Keratinocyte (primary cell): ENCODE measurements at regions not wholly inside any gene's neighbourhood (a gene's known extent, or its start where the extent isn't known, plus 50 kb on each side); places are given as distances from the start of the nearest gene placed in this dataset.
"Not testable (repeated sequence)": the region's sequence is repeated elsewhere in the genome, so short reads cannot be mapped to it uniquely, and the experiment has no call there.

Experiments used
- DNase-seq: peaks from one replicate; pipeline ENCODE4 v3.0.0-alpha.2; 2011; ENCODE audit warnings: low read depth, missing footprints, low spot score
- FAIRE-seq: peaks from 2 replicates; lab custom pipeline; 2011; peaks lifted over from hg19 to GRCh38; lab: Jason Lieb, UNC
- H2AFZ ChIP-seq: 2 replicates; pipeline ENCODE4 v1.6.0; 2012; ENCODE audit warnings: low read length, control low read depth, inconsistent platforms; ENCODE audit not compliant: control insufficient read depth
- H3K27ac ChIP-seq: 2 replicates; pipeline ENCODE4 v1.5.1; 2011; ENCODE audit warnings: low read length; ENCODE audit not compliant: control insufficient read depth, insufficient read depth
- H3K27me3 ChIP-seq: 3 replicates; pipeline ENCODE4 v1.6.0; 2011; ENCODE audit warnings: low read length; ENCODE audit not compliant: control insufficient read depth, insufficient read depth; ENCODE audit errors: extremely low read depth
- H3K36me3 ChIP-seq, 2 experiments: 2 replicates in 1 of 2; 3 replicates in 1 of 2; pipeline ENCODE4 v1.5.1; 2011; ENCODE audit warnings: low read length in 2 of 2, mild to moderate bottlenecking in 1 of 2; ENCODE audit not compliant: control insufficient read depth in 2 of 2, insufficient read depth in 2 of 2; ENCODE audit errors: extremely low read depth in 1 of 2
- H3K4me1 ChIP-seq: 3 replicates; pipeline ENCODE4 v1.5.1; 2011; ENCODE audit warnings: low read length; ENCODE audit not compliant: control insufficient read depth, insufficient read depth; ENCODE audit errors: extremely low read depth
- H3K4me2 ChIP-seq: 3 replicates; pipeline ENCODE4 v1.6.0; 2011; ENCODE audit warnings: low read depth, low read length; ENCODE audit not compliant: control insufficient read depth, insufficient read depth; ENCODE audit errors: extremely low read depth
- H3K4me3 ChIP-seq, 3 experiments: fragments of 200-600 bp in 1 of 3; sonication (generic) in 1 of 3; 2 replicates in 2 of 3; 3 replicates in 1 of 3; pipeline ENCODE4 v1.5.1; 2011 to 2016; ENCODE audit warnings: low read length in 3 of 3, mild to moderate bottlenecking in 3 of 3, control low read depth in 2 of 3, inconsistent platforms in 1 of 3, low read depth in 1 of 3, mixed read lengths in 1 of 3, mixed run types in 1 of 3, moderate library complexity in 1 of 3; ENCODE audit not compliant: control insufficient read depth in 2 of 3, insufficient read depth in 2 of 3; ENCODE audit errors: extremely low read depth in 1 of 3
- H3K79me2 ChIP-seq: 2 replicates; pipeline ENCODE4 v1.6.0; 2012; ENCODE audit warnings: low read length; ENCODE audit not compliant: control insufficient read depth, insufficient read depth
- H3K9ac ChIP-seq: 3 replicates; pipeline ENCODE4 v1.6.0; 2011; ENCODE audit warnings: low read length; ENCODE audit not compliant: control insufficient read depth, insufficient read depth; ENCODE audit errors: extremely low read depth
- H3K9me1 ChIP-seq: 3 replicates; pipeline ENCODE4 v1.6.0; 2011; ENCODE audit warnings: low read length; ENCODE audit not compliant: control insufficient read depth, insufficient read depth; ENCODE audit errors: extremely low read depth
- H3K9me3 ChIP-seq: 2 replicates; pipeline ENCODE4 v1.5.1; 2012; ENCODE audit warnings: low read depth, low read length; ENCODE audit not compliant: control insufficient read depth
- H4K20me1 ChIP-seq: 3 replicates; pipeline ENCODE4 v1.6.0; 2011; ENCODE audit warnings: low read length; ENCODE audit not compliant: control insufficient read depth, insufficient read depth; ENCODE audit errors: extremely low read depth
- dilution Hi-C: fragments of 300-500 bp; cut with MboI; formaldehyde crosslinking; loops from one replicate; pipeline ENCODE4 v1.7.0; 2020; ENCODE audit warnings: low sequenced_read_pairs; ENCODE audit not compliant: extremely low pct_ligation_motif_present

DNA sequence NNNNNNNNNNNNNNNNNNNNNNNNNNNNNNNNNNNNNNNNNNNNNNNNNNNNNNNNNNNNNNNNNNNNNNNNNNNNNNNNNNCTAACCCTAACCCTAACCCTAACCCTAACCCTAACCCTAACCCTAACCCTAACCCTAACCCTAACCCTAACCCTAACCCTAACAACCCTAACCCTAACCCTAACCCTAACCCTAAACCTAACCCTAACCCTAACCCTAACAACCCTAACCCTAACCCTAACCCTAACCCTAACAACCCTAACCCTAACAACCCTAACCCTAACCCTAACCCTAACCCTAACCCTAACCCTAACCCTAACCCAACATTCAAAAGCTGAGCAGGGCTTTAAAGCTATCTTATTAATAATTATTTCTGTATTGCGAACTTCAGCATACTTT is 182.5 kb upstream of the FAM20C start:
- H3K4me1 ChIP-seq, H3K27me3 ChIP-seq, H4K20me1 ChIP-seq, H3K4me2 ChIP-seq, H3K9me3 ChIP-seq, H3K79me2 ChIP-seq, FAIRE-seq, H3K9ac ChIP-seq, H3K9me1 ChIP-seq, dilution Hi-C loops, H3K36me3 ChIP-seq, DNase-seq, H3K4me3 ChIP-seq, H2AFZ ChIP-seq, H3K27ac ChIP-seq: not testable (repeated sequence)

DNA sequence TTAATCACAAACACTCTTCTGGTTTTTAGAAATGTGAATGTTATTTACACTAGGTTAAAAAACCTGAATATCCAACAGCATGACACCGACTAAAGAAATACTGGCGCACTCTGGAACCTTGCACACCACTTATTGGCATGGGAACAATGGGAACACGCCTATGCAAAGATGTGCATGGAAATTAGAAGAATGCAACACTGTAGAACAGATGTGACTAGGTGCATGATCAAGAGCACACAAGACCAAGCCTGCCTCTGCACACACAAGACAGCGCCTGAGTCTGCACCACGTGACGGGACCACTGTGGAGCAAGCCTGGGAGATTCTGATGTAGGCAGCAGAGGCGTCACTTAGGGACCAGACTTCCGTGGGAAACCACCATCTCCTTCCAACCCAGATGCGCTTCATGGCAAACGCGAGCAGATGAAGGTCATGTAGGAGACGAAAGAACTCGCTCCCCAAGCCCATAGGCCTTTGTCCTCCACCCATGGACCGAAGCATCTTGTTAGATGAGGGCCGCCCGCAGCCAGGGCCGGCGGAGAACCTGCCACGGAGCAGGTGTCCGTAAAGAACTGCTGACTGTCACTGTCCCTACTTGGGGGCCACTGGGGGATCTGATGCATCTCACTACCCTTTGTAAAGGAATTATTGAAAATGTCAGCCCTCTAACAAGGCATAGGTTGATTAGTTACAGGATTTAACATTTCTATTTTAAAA is 159.6 kb upstream of the FAM20C start:
- FAIRE-seq, H3K9me1 ChIP-seq, dilution Hi-C loops, H3K27me3 ChIP-seq, H2AFZ ChIP-seq, H3K9ac ChIP-seq, H3K36me3 ChIP-seq, H4K20me1 ChIP-seq, H3K4me1 ChIP-seq, H3K9me3 ChIP-seq, H3K4me3 ChIP-seq, H3K27ac ChIP-seq, DNase-seq, H3K4me2 ChIP-seq, H3K79me2 ChIP-seq: not testable (repeated sequence)

DNA sequence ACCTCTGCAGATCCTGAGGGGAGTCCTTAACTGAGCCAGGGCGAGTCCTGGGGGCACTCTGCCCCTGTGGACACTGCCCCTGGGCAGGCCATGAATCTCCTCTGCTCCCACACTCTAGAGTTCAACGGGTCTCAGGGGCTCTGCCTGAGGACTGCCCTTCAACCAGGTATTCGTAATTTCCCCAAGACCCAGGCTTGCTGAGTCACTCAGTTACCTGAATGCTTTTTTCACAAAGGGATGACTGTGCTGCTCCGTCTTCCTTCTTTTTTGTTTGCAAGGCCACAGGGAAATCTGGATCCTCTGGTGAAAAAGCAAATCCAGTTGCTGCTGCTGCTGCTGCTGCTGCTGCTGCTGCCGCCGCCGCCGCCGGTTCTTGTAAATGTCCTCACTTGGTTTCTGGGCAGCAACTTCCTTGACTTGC is 157.2 kb upstream of the FAM20C start:
- H3K4me2 ChIP-seq, H3K27me3 ChIP-seq, H4K20me1 ChIP-seq, DNase-seq, H3K79me2 ChIP-seq, H3K9me3 ChIP-seq, H3K9me1 ChIP-seq, H2AFZ ChIP-seq, H3K36me3 ChIP-seq, H3K4me1 ChIP-seq, dilution Hi-C loops, H3K4me3 ChIP-seq, FAIRE-seq: not testable (repeated sequence)
- peak overlapping the region; percentile 47 for H3K9ac ChIP-seq
- peak overlapping the region; percentile 31 for H3K27ac ChIP-seq

DNA sequence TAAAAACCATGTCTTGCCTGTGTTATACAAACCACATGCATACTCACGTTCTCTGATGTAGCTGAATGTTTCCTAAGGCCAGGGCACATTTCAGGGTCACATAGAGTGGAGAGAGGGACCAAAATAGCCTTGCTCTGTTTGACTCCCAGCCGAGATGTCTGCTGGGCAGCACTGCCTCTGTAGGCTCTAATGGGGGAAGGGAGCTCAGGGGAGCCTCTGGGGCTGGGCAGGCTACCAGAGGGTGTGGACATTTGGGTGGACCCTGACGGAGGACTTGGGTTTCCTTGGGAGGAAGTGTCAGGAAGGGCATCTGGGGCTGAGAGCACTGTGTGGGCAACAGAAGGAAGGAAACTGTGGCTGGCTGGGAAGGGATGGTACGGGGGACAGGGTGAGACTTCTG is 155.8 kb upstream of the FAM20C start:
- H3K4me3 ChIP-seq, FAIRE-seq, H4K20me1 ChIP-seq, H3K27me3 ChIP-seq, H3K79me2 ChIP-seq, dilution Hi-C loops, H3K9me1 ChIP-seq, DNase-seq, H2AFZ ChIP-seq, H3K9me3 ChIP-seq, H3K4me1 ChIP-seq, H3K9ac ChIP-seq, H3K36me3 ChIP-seq, H3K27ac ChIP-seq, H3K4me2 ChIP-seq: not testable (repeated sequence)

DNA sequence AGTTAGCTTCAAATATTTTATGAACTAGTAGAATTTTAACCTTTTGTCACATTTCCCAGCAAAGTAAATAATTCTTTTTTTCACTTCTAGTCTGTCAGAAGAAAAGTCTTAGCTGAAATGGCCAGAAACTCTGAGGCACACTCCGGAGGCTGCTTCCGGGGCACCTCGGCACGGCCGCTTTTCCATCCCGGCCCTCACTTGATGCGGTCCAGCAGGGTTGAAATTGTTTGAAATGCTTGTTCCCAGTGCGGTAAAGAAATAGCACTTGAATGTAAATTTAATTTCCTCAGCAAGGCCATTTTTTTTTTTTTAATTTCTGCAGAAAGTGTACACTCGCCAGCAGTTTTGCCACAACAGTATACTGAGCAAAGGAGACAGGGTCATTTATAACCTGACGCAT is 154.7 kb upstream of the FAM20C start:
- H3K4me2 ChIP-seq, FAIRE-seq, DNase-seq, H3K36me3 ChIP-seq, H3K79me2 ChIP-seq, H3K4me3 ChIP-seq, H4K20me1 ChIP-seq, H3K27ac ChIP-seq, H2AFZ ChIP-seq, H3K27me3 ChIP-seq, H3K9me3 ChIP-seq, H3K9ac ChIP-seq, dilution Hi-C loops, H3K9me1 ChIP-seq, H3K4me1 ChIP-seq: not testable (repeated sequence)
